ENCODE measurements at regions not wholly inside any gene's neighbourhood (a gene's known extent, or its start where the extent isn't known, plus 50 kb on each side); places are given as distances from the start of the nearest gene placed in this dataset.
A peak's percentile ranks its signal among the peaks of the same experiment; 100 is the strongest.
"Not testable (repeated sequence)": the region's sequence is repeated elsewhere in the genome, so short reads cannot be mapped to it uniquely, and the experiment has no call there.

DNA sequence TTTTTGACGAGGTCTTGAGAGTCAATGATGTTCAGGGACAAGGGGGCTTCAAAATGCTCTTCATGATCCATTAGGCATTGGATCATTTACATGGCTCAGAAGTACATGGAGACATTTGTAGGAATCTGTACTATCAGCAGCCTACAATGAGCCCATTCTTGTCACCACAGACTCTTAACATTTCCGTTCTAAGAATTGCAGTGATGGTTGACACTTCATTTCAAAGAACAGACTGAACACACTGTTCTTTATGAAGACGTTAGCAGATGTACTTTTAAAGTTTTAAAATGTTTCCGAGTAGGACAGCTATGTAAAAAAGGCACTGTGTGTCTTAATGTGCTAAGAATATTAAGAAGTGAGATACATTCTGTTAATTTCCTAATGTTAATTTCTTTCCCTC is 97.3 kb upstream of the GOT2 start:
- no peak for DNase-seq (ENCODE audit: low read depth in 2 of 2)

GRCh38 chr16:58828901-58829545 is 94.9 kb upstream of the GOT2 start:
- DNase-seq (ENCODE audit: low read depth in 2 of 2): no peak

DNA sequence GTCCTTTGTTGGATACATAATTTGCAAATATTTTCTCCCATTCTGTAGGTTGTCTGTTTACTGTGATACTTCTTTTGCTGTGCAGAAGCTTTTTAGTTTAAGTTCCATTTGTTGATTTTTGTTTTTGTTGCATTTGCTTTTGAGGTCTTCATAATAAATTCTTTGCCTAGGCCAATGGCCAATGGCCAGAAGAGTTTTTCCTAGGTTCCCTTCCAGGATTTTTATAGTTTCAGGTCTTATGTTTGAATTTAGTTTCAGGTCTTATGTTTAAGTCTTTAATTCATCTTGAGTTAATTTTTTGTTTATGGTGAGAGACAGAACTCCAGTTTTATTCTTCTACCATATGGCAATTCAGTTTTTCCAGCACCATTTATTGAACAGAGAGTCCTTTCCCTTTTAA is 90.1 kb upstream of the GOT2 start:
- DNase-seq (ENCODE audit: low read depth in 2 of 2): no peak

DNA sequence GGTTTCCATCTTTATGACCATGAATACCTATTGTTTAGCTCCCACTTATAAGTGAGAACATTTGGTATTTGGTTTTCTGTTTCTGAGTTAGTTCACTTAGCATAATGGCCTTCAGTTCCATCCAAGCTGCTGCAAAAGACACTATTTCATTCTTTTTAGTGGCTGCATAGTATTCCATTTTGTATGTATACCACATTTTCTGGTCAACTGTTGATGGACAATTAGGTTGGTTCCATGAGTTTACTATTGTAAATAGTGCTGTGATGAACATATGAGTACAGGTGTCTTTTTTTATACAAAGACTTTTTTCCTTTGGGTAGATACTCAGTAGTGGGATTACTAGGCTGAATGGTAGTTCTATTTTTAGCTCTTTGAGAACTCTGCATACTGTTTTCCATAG is 87.8 kb upstream of the GOT2 start:
- no peak for DNase-seq (ENCODE audit: low read depth in 2 of 2)

DNA sequence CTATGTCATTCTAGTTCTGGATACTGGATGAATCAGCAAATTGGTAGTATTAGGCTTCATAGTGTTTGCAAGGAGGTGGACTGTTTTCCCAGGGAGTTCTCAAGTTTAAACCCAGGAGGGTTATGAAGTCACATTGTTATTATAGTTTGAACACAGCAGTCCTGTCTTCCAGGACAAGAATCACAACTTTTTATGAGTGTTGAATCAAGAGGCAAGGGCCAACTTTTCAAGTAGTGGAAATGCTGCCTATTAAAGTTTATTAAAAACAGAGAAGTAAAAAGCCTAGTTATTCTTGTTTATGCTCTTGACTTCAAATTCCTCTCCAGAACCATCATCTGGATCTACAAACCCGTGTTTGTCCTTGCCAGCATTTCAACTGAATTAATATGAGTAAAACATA is 86.3 kb upstream of the GOT2 start:
- no peak for DNase-seq (ENCODE audit: low read depth in 2 of 2)

DNA sequence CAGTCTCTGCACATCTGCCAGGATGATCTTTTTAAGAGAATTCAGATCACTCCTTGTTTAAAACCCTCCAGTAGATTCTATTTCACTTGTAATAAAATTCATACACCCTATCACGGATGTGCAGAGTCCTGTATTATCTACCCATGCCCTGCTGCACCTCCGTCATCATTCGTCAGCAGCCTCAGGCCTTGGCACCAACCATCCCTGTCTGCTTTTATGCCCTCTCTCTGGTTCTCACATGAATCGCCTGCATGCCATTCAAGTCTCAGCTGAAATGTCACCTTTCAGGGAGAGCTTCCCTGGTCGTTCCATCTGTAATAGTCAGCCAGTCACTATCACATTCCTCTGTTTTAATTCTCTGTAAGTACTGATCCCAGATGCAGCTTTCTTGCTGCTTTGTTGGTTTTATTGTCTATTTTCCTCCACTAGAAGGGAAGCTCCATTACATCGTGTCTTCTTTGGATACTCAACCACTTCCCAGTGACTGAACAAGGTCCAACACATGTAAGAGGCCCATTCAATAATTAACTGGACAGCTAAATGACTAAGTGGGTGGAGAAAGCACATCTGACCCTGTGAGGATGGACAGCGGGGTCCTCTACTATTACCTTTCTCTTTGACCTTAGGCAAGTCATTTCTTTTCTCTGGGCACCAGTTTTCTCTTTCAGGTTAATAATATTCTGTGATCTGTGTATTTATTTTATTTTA is 81.2 kb upstream of the GOT2 start:
- no peak for DNase-seq (ENCODE audit: low read depth in 2 of 2)

DNA sequence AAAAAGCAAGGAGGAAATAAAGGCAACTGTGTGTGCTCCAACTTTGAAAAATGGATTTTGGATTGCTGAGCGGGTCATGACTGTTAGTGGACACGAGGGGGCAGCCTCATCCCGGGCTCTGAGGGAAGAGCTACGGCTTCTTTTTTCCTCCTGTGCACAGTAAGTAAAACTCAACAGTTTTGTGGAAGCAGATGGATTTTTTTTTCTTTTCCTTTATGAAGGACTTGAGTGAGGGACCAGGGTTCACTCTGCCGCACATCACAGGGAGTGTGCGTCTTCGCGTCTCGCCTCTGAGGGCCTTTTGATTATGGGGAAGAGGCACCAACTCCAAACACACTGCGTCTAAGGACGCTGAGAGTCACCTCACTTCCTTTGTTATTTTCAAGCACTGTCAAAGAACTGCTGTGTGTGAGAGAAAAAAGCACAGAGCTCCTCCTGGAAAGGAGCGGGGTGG is 80.3 kb upstream of the GOT2 start:
- DNase-seq (ENCODE audit: low read depth in 2 of 2): peak in 1 of 2 donors; percentile 12

DNA sequence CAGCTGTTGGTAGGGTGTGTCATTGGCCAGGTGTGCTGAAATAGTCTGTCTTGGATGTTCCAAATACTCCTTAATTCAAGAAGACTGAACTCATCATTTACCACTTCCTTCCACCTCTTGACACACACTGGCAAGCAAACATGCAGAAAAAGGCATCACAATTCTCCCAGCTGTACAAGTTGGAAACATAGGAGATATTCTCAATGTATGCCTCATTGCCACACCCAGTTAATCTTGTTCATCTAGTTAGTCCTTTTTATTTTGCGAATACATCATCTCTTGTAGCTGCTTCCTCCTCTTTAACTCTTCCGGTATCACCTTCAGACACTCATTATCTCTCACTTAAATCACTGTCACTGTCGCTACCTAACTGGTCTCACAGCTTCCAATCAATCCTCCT is 75.1 kb upstream of the GOT2 start:
- DNase-seq (ENCODE audit: low read depth in 2 of 2): no peak

DNA sequence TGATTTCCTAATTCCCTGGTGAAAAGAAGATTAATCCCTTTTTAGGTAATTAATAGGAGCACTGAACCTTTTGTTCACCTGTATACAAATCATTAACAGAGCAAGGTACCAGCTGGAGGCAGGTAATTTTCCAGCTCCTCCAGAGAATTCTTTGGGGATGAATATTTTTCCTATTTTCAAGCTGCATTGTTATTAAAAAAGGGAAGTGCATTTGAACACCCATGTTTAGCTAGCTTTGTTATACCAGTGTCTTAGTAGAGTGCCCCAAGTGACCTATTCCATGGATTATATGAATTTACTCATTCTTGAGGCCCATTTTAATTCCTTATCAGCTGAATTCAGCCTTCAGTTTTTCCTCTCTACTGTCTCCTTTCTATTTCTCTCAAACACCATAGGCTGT is 73.2 kb upstream of the GOT2 start:
- DNase-seq (ENCODE audit: low read depth in 2 of 2): no peak

DNA sequence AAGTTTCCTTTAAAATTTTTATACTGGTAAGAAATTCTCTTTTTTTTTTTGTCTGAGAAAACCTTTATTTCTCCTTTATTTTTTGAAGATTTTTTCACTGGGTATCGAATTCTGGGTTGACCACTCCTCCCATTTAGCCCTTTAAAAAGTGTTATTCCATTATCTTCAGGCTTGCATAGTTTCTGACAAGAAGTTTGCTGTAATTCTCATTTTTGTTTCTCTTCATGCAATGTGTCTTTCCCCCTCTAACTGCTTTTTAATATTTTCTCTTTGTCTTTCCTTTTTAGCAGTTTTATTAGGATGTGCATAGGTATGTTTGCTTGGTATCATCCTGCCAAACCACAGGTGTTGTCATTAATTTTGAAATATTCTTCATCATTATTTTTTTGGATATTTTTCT is 67.7 kb upstream of the GOT2 start:
- no peak for DNase-seq (ENCODE audit: low read depth in 2 of 2)

GRCh38 chr16:58797137-58797801 is 63.2 kb upstream of the GOT2 start:
- DNase-seq (ENCODE audit: low read depth in 2 of 2): no peak

GRCh38 chr16:58793366-58793765 is 59.2 kb upstream of the GOT2 start:
- no peak for DNase-seq (ENCODE audit: low read depth in 2 of 2)

GRCh38 chr16:58792188-58792587 is 58.1 kb upstream of the GOT2 start:
- DNase-seq (ENCODE audit: low read depth in 2 of 2): no peak

DNA sequence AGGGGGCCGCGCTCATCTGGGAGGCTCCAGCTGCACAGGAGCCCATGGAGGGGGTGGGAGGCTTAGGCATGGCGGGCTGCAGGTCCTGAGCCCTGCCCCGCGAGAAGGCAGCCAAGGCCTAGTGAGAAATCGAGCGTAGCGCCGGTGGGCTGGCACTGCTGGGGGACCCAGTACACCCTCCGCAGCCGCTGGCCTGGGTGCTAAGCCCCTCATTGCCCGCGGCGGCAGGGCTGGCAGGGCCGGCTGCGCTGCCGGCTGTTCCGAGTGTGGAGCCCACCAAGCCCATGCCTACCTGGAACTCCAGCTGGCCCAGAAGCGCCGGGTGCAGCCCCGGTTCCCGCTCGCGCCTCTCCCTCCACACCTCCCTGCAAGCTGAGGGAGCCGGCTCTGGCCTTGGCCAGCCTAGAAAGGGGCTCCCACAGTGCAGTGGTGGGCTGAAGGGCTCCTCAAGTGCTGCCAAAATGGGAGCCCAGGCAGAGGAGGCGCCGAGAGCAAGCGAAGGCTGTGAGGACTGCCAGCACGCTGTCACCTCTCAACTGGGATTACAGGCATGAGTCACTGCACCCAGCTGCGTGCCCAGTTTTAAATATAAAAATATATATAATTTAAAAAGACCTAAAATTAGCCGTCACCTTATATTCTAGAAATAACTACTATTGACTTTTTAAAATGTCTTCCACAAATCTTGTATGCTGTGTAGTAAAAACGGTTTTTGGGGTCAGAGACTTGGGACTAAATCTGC is 56.9 kb upstream of the GOT2 start:
- DNase-seq (ENCODE audit: low read depth in 2 of 2): not testable (repeated sequence)

DNA sequence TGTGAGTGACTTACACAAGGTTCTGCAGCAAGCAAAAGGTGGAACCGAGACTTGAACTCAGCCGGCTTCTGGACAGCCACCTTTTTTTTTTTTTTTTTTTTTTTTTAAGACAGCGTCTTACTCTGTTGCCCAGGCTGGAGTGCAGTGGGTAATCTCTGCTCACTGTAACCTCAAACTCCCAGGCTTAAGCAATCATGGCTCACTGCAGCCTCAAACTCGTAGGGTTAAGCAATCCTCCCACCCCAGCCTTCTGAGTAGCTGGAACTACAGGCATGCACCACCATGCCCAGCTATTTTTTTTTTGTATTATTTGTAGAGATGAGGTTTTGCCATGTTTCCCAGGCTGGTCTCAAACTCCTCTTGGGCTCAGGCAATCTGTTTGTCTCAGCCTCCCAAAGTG is 55.2 kb upstream of the GOT2 start:
- no peak for DNase-seq (ENCODE audit: low read depth in 2 of 2)
